ENCODE measurements at regions not wholly inside any gene's neighbourhood (a gene's known extent, or its start where the extent isn't known, plus 50 kb on each side); places are given as distances from the start of the nearest gene placed in this dataset.

DNA sequence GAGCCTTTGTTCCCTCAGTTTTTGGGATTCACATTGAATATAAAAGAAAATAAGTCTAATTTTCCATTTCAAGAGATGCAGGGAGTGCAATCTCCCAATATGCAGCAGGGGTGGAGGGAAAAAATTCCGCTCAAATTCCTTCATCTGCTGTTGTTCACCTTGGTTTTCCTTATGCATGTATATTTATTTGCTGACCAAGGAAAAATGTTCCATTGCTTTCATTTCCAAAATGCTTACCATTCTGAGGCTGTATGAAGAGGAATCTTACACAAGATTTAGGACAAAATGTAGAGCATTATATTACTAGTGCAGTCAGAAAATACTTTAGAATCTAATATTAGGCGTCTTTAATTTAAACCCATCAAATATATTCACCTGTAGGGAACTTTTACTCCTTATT is 863.9 kb downstream of the EPHA3 start:
- H3K9me3 ChIP-seq (ENCODE audit: control insufficient read depth, insufficient read depth, low read depth, low read length): no peaks in the 10 kb centered on the region
- CTCF ChIA-PET: no interaction called here
- TF ChIP-seq ZNF629 (tag by site-specific recombination; IDR thresholded peaks at IDR 0.05): no peak
- no peak for TF ChIP-seq ZNF24 (tag by site-specific recombination; IDR thresholded peaks at IDR 0.05)
- H3K36me3 ChIP-seq (ENCODE audit: control insufficient read depth in 2 of 2, insufficient read depth in 1 of 2, low read length in 2 of 2): no peaks in the 10 kb centered on the region
- H3K4me3 ChIP-seq (ENCODE audit: low read depth, low read length): no peak overlapping the region
- no peak overlapping the region for H3K27ac ChIP-seq (ENCODE audit: extremely low read depth, low read depth, low read length)
- POLR2A ChIA-PET: no interaction called here
- H3K4me1 ChIP-seq (ENCODE audit: control insufficient read depth, insufficient read depth, low read length): no peaks in the 10 kb centered on the region

DNA sequence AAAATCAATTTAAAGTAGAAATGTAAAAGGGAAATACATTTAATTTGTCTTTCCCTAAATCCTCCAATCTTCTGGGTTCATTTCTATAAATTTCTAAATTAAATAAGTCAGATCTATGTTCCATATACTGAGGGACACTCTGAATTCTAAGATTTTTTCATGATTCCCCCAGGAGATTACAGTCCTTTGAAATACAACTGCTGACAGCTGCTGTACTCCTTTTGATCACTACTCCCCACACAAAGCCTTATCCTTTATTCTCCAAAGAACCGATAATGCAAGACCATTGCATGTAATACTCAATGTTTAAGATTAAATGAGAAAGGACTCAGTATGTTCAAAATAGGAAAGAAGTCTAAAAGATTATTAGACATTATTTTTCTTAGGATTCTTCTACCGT is 865.7 kb downstream of the EPHA3 start:
- Histone ChIP-seq H3K36me3 (ENCODE audit: control insufficient read depth in 2 of 2, insufficient read depth in 1 of 2, low read length in 2 of 2) (no peaks in the 10 kb centered on the region), H3K4me1 (ENCODE audit: control insufficient read depth, insufficient read depth, low read length) (no peaks in the 10 kb centered on the region), H3K9me3 (ENCODE audit: control insufficient read depth, insufficient read depth, low read depth, low read length) (no peaks in the 10 kb centered on the region), H3K27ac (ENCODE audit: extremely low read depth, low read depth, low read length) (no peak overlapping the region), H3K4me3 (ENCODE audit: low read depth, low read length) (no peak overlapping the region)
- ChIA-PET CTCF (no interaction called here), POLR2A (no interaction called here)
- TF ChIP-seq ZNF112 (tag by site-specific recombination; IDR thresholded peaks at IDR 0.05): no peak
- no peak for TF ChIP-seq GLI4 (tag by site-specific recombination; IDR thresholded peaks at IDR 0.05)
- TF ChIP-seq, protein P1, sequence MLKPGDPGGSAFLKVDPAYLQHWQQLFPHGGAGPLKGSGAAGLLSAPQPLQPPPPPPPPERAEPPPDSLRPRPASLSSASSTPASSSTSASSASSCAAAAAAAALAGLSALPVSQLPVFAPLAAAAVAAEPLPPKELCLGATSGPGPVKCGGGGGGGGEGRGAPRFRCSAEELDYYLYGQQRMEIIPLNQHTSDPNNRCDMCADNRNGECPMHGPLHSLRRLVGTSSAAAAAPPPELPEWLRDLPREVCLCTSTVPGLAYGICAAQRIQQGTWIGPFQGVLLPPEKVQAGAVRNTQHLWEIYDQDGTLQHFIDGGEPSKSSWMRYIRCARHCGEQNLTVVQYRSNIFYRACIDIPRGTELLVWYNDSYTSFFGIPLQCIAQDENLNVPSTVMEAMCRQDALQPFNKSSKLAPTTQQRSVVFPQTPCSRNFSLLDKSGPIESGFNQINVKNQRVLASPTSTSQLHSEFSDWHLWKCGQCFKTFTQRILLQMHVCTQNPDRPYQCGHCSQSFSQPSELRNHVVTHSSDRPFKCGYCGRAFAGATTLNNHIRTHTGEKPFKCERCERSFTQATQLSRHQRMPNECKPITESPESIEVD (tag by site-specific recombination; IDR thresholded peaks at IDR 0.05): no peak
- no peak for TF ChIP-seq ZNF404 (tag by site-specific recombination; IDR thresholded peaks at IDR 0.05)
- no peak for TF ChIP-seq ZNF292 (tag by site-specific recombination; IDR thresholded peaks at IDR 0.05; ENCODE audit: borderline replicate concordance, low read depth)
- TF ChIP-seq ZFP37 (tag by site-specific recombination; IDR thresholded peaks at IDR 0.05): no peak
- TF ChIP-seq, protein P2, sequence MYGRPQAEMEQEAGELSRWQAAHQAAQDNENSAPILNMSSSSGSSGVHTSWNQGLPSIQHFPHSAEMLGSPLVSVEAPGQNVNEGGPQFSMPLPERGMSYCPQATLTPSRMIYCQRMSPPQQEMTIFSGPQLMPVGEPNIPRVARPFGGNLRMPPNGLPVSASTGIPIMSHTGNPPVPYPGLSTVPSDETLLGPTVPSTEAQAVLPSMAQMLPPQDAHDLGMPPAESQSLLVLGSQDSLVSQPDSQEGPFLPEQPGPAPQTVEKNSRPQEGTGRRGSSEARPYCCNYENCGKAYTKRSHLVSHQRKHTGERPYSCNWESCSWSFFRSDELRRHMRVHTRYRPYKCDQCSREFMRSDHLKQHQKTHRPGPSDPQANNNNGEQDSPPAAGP (tag by site-specific recombination; IDR thresholded peaks at IDR 0.05): no peak
- TF ChIP-seq, protein P3, sequence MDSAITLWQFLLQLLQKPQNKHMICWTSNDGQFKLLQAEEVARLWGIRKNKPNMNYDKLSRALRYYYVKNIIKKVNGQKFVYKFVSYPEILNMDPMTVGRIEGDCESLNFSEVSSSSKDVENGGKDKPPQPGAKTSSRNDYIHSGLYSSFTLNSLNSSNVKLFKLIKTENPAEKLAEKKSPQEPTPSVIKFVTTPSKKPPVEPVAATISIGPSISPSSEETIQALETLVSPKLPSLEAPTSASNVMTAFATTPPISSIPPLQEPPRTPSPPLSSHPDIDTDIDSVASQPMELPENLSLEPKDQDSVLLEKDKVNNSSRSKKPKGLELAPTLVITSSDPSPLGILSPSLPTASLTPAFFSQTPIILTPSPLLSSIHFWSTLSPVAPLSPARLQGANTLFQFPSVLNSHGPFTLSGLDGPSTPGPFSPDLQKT (IDR thresholded peaks at IDR 0.05; ENCODE audit: borderline replicate concordance, low read depth, low read length): no peak
- no peak for TF ChIP-seq ZNF133 (tag by site-specific recombination; IDR thresholded peaks at IDR 0.05)
- no peak for TF ChIP-seq ZNF596 (tag by site-specific recombination; IDR thresholded peaks at IDR 0.05)
- TF ChIP-seq, protein P4, sequence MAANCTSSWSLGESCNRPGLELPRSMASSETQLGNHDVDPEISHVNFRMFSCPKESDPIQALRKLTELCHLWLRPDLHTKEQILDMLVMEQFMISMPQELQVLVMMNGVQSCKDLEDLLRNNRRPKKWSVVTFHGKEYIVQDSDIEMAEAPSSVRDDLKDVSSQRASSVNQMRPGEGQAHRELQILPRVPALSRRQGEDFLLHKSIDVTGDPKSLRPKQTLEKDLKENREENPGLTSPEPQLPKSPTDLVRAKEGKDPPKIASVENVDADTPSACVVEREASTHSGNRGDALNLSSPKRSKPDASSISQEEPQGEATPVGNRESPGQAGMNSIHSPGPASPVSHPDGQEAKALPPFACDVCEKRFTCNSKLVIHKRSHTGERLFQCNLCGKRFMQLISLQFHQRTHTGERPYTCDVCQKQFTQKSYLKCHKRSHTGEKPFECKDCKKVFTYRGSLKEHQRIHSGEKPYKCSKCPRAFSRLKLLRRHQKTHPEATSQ (tag by site-specific recombination; IDR thresholded peaks at IDR 0.05): no peak
- TF ChIP-seq, protein P5, sequence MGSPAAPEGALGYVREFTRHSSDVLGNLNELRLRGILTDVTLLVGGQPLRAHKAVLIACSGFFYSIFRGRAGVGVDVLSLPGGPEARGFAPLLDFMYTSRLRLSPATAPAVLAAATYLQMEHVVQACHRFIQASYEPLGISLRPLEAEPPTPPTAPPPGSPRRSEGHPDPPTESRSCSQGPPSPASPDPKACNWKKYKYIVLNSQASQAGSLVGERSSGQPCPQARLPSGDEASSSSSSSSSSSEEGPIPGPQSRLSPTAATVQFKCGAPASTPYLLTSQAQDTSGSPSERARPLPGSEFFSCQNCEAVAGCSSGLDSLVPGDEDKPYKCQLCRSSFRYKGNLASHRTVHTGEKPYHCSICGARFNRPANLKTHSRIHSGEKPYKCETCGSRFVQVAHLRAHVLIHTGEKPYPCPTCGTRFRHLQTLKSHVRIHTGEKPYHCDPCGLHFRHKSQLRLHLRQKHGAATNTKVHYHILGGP (tag by site-specific recombination; IDR thresholded peaks at IDR 0.05): no peak
- no peak for TF ChIP-seq ZBTB20 (tag by site-specific recombination; IDR thresholded peaks at IDR 0.05)
- no peak for TF ChIP-seq ZNF138 (tag by site-specific recombination; IDR thresholded peaks at IDR 0.05; ENCODE audit: borderline replicate concordance)
- no peak for TF ChIP-seq ZNF548 (tag by site-specific recombination; IDR thresholded peaks at IDR 0.05)
- TF ChIP-seq ZNF747 (tag by site-specific recombination; IDR thresholded peaks at IDR 0.05): no peak
- no peak for TF ChIP-seq ZNF629 (tag by site-specific recombination; IDR thresholded peaks at IDR 0.05)

All from HEK293 (cell line).